ENCODE measurements at regions not wholly inside any gene's neighbourhood (a gene's known extent, or its start where the extent isn't known, plus 50 kb on each side); places are given as distances from the start of the nearest gene placed in this dataset.

- TF ChIP-seq CTCF (IDR thresholded peaks at IDR 0.05; ENCODE audit: low read length) (no peak), EZH2 (IDR thresholded peaks at IDR 0.05; ENCODE audit: borderline replicate concordance, low read length) (no peak)
These were observed 61.2 kb upstream of the TOM1L1 start for GRCh38 chr17:54839447-54839846.

Data from OCI-LY1 (cell line).